Neural cell (in vitro differentiated cells): ENCODE measurements at regions not wholly inside any gene's neighbourhood (a gene's known extent, or its start where the extent isn't known, plus 50 kb on each side); places are given as distances from the start of the nearest gene placed in this dataset.

ENCODE experiments used
- MXI1 ChIP-seq: fragments of 450-650 bp; conservative IDR thresholded peaks from 2 replicates; pipeline ENCODE4 v1.6.1; 2014; ENCODE audit warnings: antibody characterized with exemption, mild to moderate bottlenecking; ENCODE audit not compliant: poor library complexity, severe bottlenecking
- RAD21 ChIP-seq: fragments of 450-650 bp; conservative IDR thresholded peaks from 2 replicates; pipeline ENCODE4 v1.6.1; 2014; ENCODE audit warnings: antibody characterized with exemption, mild to moderate bottlenecking, moderate library complexity
- TF ChIP-seq, protein P1 (sequence below): fragments of 450-650 bp; IDR thresholded peaks from 2 replicates; pipeline ENCODE4 v1.5.1; 2014; ENCODE audit warnings: antibody characterized with exemption, mild to moderate bottlenecking, moderate library complexity; ENCODE audit not compliant: poor library complexity, severe bottlenecking

DNA sequence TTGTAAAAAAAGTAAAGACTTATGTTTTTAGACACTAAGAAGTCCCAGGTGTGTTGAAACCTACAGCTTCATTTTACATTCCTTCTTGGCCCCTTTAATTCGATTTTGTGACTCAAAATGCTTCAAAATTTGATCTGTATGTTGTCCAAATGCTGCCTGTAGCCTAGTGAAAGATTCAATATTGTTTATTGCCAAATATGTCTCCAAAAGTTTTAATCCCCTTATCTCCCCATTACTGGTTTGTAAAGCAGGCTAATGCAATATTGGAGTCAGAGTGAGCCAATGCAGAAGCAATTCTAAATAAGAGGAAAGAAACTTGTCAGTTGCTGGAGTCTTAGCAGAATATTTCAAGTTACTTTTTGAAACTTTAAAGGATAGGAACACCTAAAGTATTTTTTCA lies 287.0 kb upstream of the ZC3H15 start:
- TF ChIP-seq, protein P1, sequence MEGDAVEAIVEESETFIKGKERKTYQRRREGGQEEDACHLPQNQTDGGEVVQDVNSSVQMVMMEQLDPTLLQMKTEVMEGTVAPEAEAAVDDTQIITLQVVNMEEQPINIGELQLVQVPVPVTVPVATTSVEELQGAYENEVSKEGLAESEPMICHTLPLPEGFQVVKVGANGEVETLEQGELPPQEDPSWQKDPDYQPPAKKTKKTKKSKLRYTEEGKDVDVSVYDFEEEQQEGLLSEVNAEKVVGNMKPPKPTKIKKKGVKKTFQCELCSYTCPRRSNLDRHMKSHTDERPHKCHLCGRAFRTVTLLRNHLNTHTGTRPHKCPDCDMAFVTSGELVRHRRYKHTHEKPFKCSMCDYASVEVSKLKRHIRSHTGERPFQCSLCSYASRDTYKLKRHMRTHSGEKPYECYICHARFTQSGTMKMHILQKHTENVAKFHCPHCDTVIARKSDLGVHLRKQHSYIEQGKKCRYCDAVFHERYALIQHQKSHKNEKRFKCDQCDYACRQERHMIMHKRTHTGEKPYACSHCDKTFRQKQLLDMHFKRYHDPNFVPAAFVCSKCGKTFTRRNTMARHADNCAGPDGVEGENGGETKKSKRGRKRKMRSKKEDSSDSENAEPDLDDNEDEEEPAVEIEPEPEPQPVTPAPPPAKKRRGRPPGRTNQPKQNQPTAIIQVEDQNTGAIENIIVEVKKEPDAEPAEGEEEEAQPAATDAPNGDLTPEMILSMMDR: no peak
- TF ChIP-seq RAD21 (no peak), MXI1 (no peak)
